A673 (cell line): ENCODE measurements at regions not wholly inside any gene's neighbourhood (a gene's known extent, or its start where the extent isn't known, plus 50 kb on each side); places are given as distances from the start of the nearest gene placed in this dataset.
"Not testable (repeated sequence)": the region's sequence is repeated elsewhere in the genome, so short reads cannot be mapped to it uniquely, and the experiment has no call there.

Experiments used
- BruUV-seq: library from RNA; stranded (reverse); fragments of 400-500 nt; replicated peaks from 2 replicates; lab custom pipeline; 2021; lab: Mats Ljungman, UMichigan
- CTCF ChIA-PET: fragments of 300-600 bp; sonication (Branson Sonifier 250); formaldehyde crosslinking; loops from one replicate; lab custom pipeline; 2022; ENCODE audit warnings: antibody characterized with exemption; lab: Charles Lee
- POLR2A ChIA-PET: fragments of 300-600 bp; sonication (Branson Sonifier 250); formaldehyde crosslinking; loops from one replicate; lab custom pipeline; 2022; ENCODE audit warnings: antibody characterized with exemption; ENCODE audit not compliant: low non-redundant PET; lab: Charles Lee
- DNase-seq: peaks from one replicate; pipeline ENCODE4 v3.0.0-alpha.2; 2015; ENCODE audit warnings: low spot score
- H3K27ac ChIP-seq: fragments of 200-600 bp; sonication (generic); 2 replicates; pipeline ENCODE4 v1.5.1; 2016; ENCODE audit warnings: mixed run types, low read depth, mild to moderate bottlenecking, mixed read lengths, antibody characterized with exemption, low read length; ENCODE audit not compliant: poor library complexity, severe bottlenecking
- H3K27me3 ChIP-seq: fragments of 200-600 bp; sonication (generic); replicated peaks from 2 replicates; pipeline ENCODE4 v1.6.1; 2017; ENCODE audit warnings: mixed run types, low read depth, mild to moderate bottlenecking, mixed read lengths, antibody characterized with exemption, low read length; ENCODE audit not compliant: insufficient read depth, poor library complexity
- H3K36me3 ChIP-seq: fragments of 200-600 bp; sonication (generic); 2 replicates; pipeline ENCODE4 v1.6.1; 2016; ENCODE audit warnings: mixed run types, mild to moderate bottlenecking, mixed read lengths, antibody characterized with exemption, low read length; ENCODE audit not compliant: insufficient read depth, poor library complexity, severe bottlenecking
- H3K4me1 ChIP-seq: fragments of 200-600 bp; sonication (generic); 2 replicates; pipeline ENCODE4 v1.6.1; 2017; ENCODE audit warnings: mixed run types, mild to moderate bottlenecking, mixed read lengths, antibody characterized with exemption, low read length; ENCODE audit not compliant: insufficient read depth, poor library complexity, severe bottlenecking
- H3K4me3 ChIP-seq: fragments of 200-600 bp; sonication (generic); 2 replicates; pipeline ENCODE4 v1.5.1; 2016; ENCODE audit warnings: low read depth, mixed run types, mild to moderate bottlenecking, mixed read lengths, low read length; ENCODE audit not compliant: poor library complexity, severe bottlenecking
- H3K9me3 ChIP-seq: fragments of 200-600 bp; sonication (generic); 2 replicates; pipeline ENCODE4 v1.6.1; 2016; ENCODE audit warnings: mixed run types, low read depth, mild to moderate bottlenecking, mixed read lengths, antibody characterized with exemption, low read length; ENCODE audit not compliant: poor library complexity, severe bottlenecking
- EZH2 ChIP-seq: fragments of 200-600 bp; sonication (generic); IDR thresholded peaks from 2 replicates; pipeline ENCODE4 v1.6.1; 2017; ENCODE audit warnings: borderline replicate concordance, low read depth, mild to moderate bottlenecking, mixed read lengths, antibody characterized with exemption, low read length; ENCODE audit not compliant: poor library complexity, severe bottlenecking
- intact Hi-C: fragments of 100-400 bp; cut with micrococcal nuclease; formaldehyde crosslinking; loops from one replicate; pipeline ENCODE4 v1.10.0; 2022; ENCODE audit not compliant: unreplicated experiment
- TF ChIP-seq, protein P1 (sequence below): fragments of 300-800, 200-600 bp; sonication (generic); conservative IDR thresholded peaks from 2 replicates; pipeline ENCODE4 v1.5.1; 2017; ENCODE audit warnings: low read depth, mild to moderate bottlenecking, antibody characterized with exemption, low read length, moderate library complexity, mixed read lengths

GRCh38 chr6:11458509-11458908 lies 79.0 kb upstream of the TMEM170B start:
- H3K9me3 ChIP-seq: no peaks in the 10 kb centered on the region
- ChIA-PET POLR2A (no interaction called here), CTCF (no interaction called here)
- H3K27ac ChIP-seq: no peak overlapping the region
- no peaks in the 10 kb centered on the region for H3K27me3 ChIP-seq
- BruUV-seq: no TSS peak
- TF ChIP-seq EZH2: no peak
- TF ChIP-seq, protein P1, sequence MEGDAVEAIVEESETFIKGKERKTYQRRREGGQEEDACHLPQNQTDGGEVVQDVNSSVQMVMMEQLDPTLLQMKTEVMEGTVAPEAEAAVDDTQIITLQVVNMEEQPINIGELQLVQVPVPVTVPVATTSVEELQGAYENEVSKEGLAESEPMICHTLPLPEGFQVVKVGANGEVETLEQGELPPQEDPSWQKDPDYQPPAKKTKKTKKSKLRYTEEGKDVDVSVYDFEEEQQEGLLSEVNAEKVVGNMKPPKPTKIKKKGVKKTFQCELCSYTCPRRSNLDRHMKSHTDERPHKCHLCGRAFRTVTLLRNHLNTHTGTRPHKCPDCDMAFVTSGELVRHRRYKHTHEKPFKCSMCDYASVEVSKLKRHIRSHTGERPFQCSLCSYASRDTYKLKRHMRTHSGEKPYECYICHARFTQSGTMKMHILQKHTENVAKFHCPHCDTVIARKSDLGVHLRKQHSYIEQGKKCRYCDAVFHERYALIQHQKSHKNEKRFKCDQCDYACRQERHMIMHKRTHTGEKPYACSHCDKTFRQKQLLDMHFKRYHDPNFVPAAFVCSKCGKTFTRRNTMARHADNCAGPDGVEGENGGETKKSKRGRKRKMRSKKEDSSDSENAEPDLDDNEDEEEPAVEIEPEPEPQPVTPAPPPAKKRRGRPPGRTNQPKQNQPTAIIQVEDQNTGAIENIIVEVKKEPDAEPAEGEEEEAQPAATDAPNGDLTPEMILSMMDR: no peak
- intact Hi-C loops: no loop called here
- H3K36me3 ChIP-seq: no peaks in the 10 kb centered on the region
- H3K4me3 ChIP-seq: no peak overlapping the region
- DNase-seq: no peak
- H3K4me1 ChIP-seq: no peaks in the 10 kb centered on the region

DNA sequence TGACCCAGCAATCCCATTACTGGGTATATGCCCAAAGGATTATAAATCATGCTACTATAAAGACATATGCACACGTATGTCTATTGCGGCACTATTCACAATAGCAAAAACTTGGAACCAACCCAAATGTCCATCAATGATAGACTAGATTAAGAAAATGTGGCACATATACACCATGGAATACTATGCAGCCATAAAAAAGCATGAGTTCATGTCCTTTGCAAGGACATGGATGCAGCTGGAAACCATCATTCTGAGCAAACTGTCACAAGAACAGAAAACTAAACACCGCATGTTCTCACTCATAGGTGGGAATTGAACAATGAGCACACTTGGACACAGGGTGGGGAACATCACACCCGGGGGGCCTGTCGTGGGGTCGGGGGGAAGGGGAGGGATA lies 80.1 kb upstream of the TMEM170B start:
- POLR2A ChIA-PET, H3K36me3 ChIP-seq, H3K4me1 ChIP-seq, H3K9me3 ChIP-seq, H3K27me3 ChIP-seq, intact Hi-C loops, H3K27ac ChIP-seq, BruUV-seq, DNase-seq, H3K4me3 ChIP-seq, CTCF ChIA-PET: not testable (repeated sequence)

GRCh38 chr6:11452106-11452505 lies 85.4 kb upstream of the TMEM170B start:
- H3K4me1 ChIP-seq, H3K27ac ChIP-seq, H3K9me3 ChIP-seq, BruUV-seq, DNase-seq, CTCF ChIA-PET, intact Hi-C loops, POLR2A ChIA-PET, H3K4me3 ChIP-seq, H3K36me3 ChIP-seq, H3K27me3 ChIP-seq: not testable (repeated sequence)

- BruUV-seq: no TSS peak
- no peaks in the 10 kb centered on the region for H3K27me3 ChIP-seq
- ChIA-PET CTCF (no interaction called here), POLR2A (no interaction called here)
- no peaks in the 10 kb centered on the region for H3K36me3 ChIP-seq
- no peak overlapping the region for H3K27ac ChIP-seq
- intact Hi-C loops: no loop called here
- no peak for DNase-seq
- no peaks in the 10 kb centered on the region for H3K4me1 ChIP-seq
- TF ChIP-seq, protein P1: no peak
- no peak for TF ChIP-seq EZH2
- H3K4me3 ChIP-seq: no peak overlapping the region
- no peaks in the 10 kb centered on the region for H3K9me3 ChIP-seq
These were observed 87.5 kb upstream of the TMEM170B start for GRCh38 chr6:11450037-11450436.
